WTC11 (cell line): ENCODE measurements at regions not wholly inside any gene's neighbourhood (a gene's known extent, or its start where the extent isn't known, plus 50 kb on each side); places are given as distances from the start of the nearest gene placed in this dataset.

Experiments used
- ESRRA ChIP-seq: sonication (generic); formaldehyde crosslinking; IDR thresholded peaks from 2 replicates; pipeline ENCODE4 v1.8.1; 2022; ENCODE audit warnings: mild to moderate bottlenecking, missing genetic modification reagents, borderline replicate concordance
- JUN ChIP-seq: sonication (generic); formaldehyde crosslinking; IDR thresholded peaks from 2 replicates; pipeline ENCODE4 v1.8.0; 2023; ENCODE audit warnings: mild to moderate bottlenecking, missing genetic modification reagents
- NR1H2 ChIP-seq: sonication (generic); formaldehyde crosslinking; IDR thresholded peaks from 2 replicates; pipeline ENCODE4 v1.9.0; 2021; ENCODE audit warnings: mild to moderate bottlenecking, moderate library complexity, missing genetic modification reagents
- TF ChIP-seq, protein P1 (sequence below): fragments of 200-600 bp; IDR thresholded peaks from 2 replicates; pipeline ENCODE4 v1.8.0; 2022; ENCODE audit warnings: antibody characterized with exemption
- TF ChIP-seq, protein P2 (sequence below): sonication (generic); formaldehyde crosslinking; conservative IDR thresholded peaks from 2 replicates; pipeline ENCODE4 v1.8.1; 2022; ENCODE audit warnings: mild to moderate bottlenecking, missing genetic modification reagents

- TF ChIP-seq, protein P1, sequence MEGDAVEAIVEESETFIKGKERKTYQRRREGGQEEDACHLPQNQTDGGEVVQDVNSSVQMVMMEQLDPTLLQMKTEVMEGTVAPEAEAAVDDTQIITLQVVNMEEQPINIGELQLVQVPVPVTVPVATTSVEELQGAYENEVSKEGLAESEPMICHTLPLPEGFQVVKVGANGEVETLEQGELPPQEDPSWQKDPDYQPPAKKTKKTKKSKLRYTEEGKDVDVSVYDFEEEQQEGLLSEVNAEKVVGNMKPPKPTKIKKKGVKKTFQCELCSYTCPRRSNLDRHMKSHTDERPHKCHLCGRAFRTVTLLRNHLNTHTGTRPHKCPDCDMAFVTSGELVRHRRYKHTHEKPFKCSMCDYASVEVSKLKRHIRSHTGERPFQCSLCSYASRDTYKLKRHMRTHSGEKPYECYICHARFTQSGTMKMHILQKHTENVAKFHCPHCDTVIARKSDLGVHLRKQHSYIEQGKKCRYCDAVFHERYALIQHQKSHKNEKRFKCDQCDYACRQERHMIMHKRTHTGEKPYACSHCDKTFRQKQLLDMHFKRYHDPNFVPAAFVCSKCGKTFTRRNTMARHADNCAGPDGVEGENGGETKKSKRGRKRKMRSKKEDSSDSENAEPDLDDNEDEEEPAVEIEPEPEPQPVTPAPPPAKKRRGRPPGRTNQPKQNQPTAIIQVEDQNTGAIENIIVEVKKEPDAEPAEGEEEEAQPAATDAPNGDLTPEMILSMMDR = no peak
- no peak for TF ChIP-seq JUN (CRISPR knock-in tag)
- no peak for TF ChIP-seq ESRRA (CRISPR knock-in tag)
- TF ChIP-seq NR1H2 (CRISPR knock-in tag) = no peak
- TF ChIP-seq, protein P2, sequence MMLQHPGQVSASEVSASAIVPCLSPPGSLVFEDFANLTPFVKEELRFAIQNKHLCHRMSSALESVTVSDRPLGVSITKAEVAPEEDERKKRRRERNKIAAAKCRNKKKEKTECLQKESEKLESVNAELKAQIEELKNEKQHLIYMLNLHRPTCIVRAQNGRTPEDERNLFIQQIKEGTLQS = no peak
Measured at GRCh38 chr5:93873211-93873736, 131.9 kb upstream of the POU5F2 start.
